HL-60 (cell line): ENCODE measurements at regions not wholly inside any gene's neighbourhood (a gene's known extent, or its start where the extent isn't known, plus 50 kb on each side); places are given as distances from the start of the nearest gene placed in this dataset.

Experiments
- GABPA ChIP-seq: IDR thresholded peaks from 2 replicates; pipeline ENCODE4 v1.6.1; 2012; ENCODE audit warnings: low read depth
- POLR2AphosphoS5 ChIP-seq: IDR thresholded peaks from 2 replicates; pipeline ENCODE4 v1.6.1; 2012; ENCODE audit warnings: low read depth
- SPI1 ChIP-seq: IDR thresholded peaks from 2 replicates; pipeline ENCODE4 v1.6.1; 2012; ENCODE audit warnings: low read depth, mild to moderate bottlenecking, borderline replicate concordance
- TF ChIP-seq, protein P1 (sequence below): IDR thresholded peaks from 2 replicates; pipeline ENCODE4 v1.6.1; 2012; ENCODE audit warnings: low read depth; ENCODE audit not compliant: insufficient replicate concordance
- TF ChIP-seq, protein P2 (sequence below): IDR thresholded peaks from one replicate; pipeline ENCODE4 v1.5.1; 2011; ENCODE audit warnings: low read length, control low read depth, inconsistent platforms; ENCODE audit not compliant: insufficient read depth

DNA sequence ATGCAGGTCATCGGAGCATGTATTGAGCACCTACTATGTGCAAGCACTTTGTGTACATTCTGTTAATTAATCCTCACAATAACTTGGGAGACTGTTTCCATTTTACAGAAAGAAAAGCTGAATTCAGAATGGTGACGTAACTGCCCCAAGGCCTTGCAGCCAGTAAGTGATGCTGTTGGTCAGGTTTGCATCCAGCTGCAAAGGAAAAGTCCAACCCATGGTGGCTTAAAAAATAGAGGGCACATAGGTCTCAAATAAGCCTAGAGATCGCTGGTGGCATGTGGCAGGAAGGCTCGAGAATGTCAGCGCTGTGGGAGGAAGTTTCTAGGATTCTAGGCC, 83.8 kb upstream of the CHST15 start:
- TF ChIP-seq, protein P1, sequence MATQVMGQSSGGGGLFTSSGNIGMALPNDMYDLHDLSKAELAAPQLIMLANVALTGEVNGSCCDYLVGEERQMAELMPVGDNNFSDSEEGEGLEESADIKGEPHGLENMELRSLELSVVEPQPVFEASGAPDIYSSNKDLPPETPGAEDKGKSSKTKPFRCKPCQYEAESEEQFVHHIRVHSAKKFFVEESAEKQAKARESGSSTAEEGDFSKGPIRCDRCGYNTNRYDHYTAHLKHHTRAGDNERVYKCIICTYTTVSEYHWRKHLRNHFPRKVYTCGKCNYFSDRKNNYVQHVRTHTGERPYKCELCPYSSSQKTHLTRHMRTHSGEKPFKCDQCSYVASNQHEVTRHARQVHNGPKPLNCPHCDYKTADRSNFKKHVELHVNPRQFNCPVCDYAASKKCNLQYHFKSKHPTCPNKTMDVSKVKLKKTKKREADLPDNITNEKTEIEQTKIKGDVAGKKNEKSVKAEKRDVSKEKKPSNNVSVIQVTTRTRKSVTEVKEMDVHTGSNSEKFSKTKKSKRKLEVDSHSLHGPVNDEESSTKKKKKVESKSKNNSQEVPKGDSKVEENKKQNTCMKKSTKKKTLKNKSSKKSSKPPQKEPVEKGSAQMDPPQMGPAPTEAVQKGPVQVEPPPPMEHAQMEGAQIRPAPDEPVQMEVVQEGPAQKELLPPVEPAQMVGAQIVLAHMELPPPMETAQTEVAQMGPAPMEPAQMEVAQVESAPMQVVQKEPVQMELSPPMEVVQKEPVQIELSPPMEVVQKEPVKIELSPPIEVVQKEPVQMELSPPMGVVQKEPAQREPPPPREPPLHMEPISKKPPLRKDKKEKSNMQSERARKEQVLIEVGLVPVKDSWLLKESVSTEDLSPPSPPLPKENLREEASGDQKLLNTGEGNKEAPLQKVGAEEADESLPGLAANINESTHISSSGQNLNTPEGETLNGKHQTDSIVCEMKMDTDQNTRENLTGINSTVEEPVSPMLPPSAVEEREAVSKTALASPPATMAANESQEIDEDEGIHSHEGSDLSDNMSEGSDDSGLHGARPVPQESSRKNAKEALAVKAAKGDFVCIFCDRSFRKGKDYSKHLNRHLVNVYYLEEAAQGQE, result no peak
- TF ChIP-seq, protein P2, sequence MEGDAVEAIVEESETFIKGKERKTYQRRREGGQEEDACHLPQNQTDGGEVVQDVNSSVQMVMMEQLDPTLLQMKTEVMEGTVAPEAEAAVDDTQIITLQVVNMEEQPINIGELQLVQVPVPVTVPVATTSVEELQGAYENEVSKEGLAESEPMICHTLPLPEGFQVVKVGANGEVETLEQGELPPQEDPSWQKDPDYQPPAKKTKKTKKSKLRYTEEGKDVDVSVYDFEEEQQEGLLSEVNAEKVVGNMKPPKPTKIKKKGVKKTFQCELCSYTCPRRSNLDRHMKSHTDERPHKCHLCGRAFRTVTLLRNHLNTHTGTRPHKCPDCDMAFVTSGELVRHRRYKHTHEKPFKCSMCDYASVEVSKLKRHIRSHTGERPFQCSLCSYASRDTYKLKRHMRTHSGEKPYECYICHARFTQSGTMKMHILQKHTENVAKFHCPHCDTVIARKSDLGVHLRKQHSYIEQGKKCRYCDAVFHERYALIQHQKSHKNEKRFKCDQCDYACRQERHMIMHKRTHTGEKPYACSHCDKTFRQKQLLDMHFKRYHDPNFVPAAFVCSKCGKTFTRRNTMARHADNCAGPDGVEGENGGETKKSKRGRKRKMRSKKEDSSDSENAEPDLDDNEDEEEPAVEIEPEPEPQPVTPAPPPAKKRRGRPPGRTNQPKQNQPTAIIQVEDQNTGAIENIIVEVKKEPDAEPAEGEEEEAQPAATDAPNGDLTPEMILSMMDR, result no peak
- TF ChIP-seq POLR2AphosphoS5, result no peak
- TF ChIP-seq GABPA, result no peak
- TF ChIP-seq SPI1, result no peak
